ENCODE measurements at regions not wholly inside any gene's neighbourhood (a gene's known extent, or its start where the extent isn't known, plus 50 kb on each side); places are given as distances from the start of the nearest gene placed in this dataset.

GRCh38 chr19:31502536-31503170, 153.4 kb upstream of the TSHZ3 start:
- no peak for DNase-seq

- DNase-seq: no peak
Observed at GRCh38 chr19:31503211-31503610, 154.0 kb upstream of the TSHZ3 start.

GRCh38 chr19:31504221-31504620, 155.0 kb upstream of the TSHZ3 start:
- DNase-seq: no peak

GRCh38 chr19:31505596-31505910, 156.3 kb upstream of the TSHZ3 start:
- no peak for DNase-seq

GRCh38 chr19:31506102-31506501, 156.9 kb upstream of the TSHZ3 start:
- DNase-seq: no peak

GRCh38 chr19:31510635-31511034, 161.4 kb upstream of the TSHZ3 start:
- no peak for DNase-seq

- no peak for DNase-seq
Observed at GRCh38 chr19:31511098-31511497, 161.9 kb upstream of the TSHZ3 start.

GRCh38 chr19:31511696-31512095, 162.5 kb upstream of the TSHZ3 start:
- DNase-seq: no peak

GRCh38 chr19:31512181-31512970, 163.1 kb upstream of the TSHZ3 start:
- no peak for DNase-seq

- DNase-seq: no peak
Observed at GRCh38 chr19:31513841-31514240, 164.6 kb upstream of the TSHZ3 start.

- no peak for DNase-seq
Observed at GRCh38 chr19:31515931-31516330, 166.7 kb upstream of the TSHZ3 start.

GRCh38 chr19:31516756-31517155, 167.5 kb upstream of the TSHZ3 start:
- no peak for DNase-seq

- DNase-seq: no peak
Observed at GRCh38 chr19:31517224-31518180, 168.3 kb upstream of the TSHZ3 start.

- no peak for DNase-seq
Observed at GRCh38 chr19:31518216-31519020, 169.2 kb upstream of the TSHZ3 start.

- no peak for DNase-seq
Observed at GRCh38 chr19:31519256-31519655, 170.0 kb upstream of the TSHZ3 start.

GRCh38 chr19:31519908-31520307, 170.7 kb upstream of the TSHZ3 start:
- no peak for DNase-seq

GRCh38 chr19:31520633-31521032, 171.4 kb upstream of the TSHZ3 start:
- DNase-seq: no peak

GRCh38 chr19:31525610-31526147, 176.4 kb upstream of the TSHZ3 start:
- no peak for DNase-seq

- no peak for DNase-seq
Observed at GRCh38 chr19:31527443-31527842, 178.2 kb upstream of the TSHZ3 start.

- DNase-seq: no peak
Observed at GRCh38 chr19:31528261-31528660, 179.0 kb upstream of the TSHZ3 start.

GRCh38 chr19:31529121-31529520, 179.9 kb upstream of the TSHZ3 start:
- DNase-seq: no peak

- no peak for DNase-seq
Observed at GRCh38 chr19:31530781-31531180, 181.5 kb upstream of the TSHZ3 start.

Measured in hematopoietic multipotent progenitor cell treated with erythropoietin and hydrocortisone succinate and interleukin-3 and kit ligand, for 8 days (in vitro differentiated cells).